HCT116 (cell line): ENCODE measurements at regions not wholly inside any gene's neighbourhood (a gene's known extent, or its start where the extent isn't known, plus 50 kb on each side); places are given as distances from the start of the nearest gene placed in this dataset.
"Not testable (repeated sequence)": the region's sequence is repeated elsewhere in the genome, so short reads cannot be mapped to it uniquely, and the experiment has no call there.

Source experiments
- ATAC-seq: fragments of 200-7000 bp; cut with Tn5 transposase; 2 replicates; pipeline ENCODE4 v1.9.1; 2020; ENCODE audit warnings: mild to moderate bottlenecking, moderate library complexity
- BruUV-seq: library from RNA; stranded (reverse); fragments of 400-500 nt; replicated peaks from 2 replicates; lab custom pipeline; 2021; lab: Mats Ljungman, UMichigan
- CTCF ChIA-PET: fragments of 300-600 bp; sonication (Branson Sonifier 250); formaldehyde crosslinking; loops from one replicate; lab custom pipeline; 2021; ENCODE audit warnings: antibody characterized with exemption; lab: Charles Lee
- POLR2A ChIA-PET: fragments of 300-600, 350-600 bp; sonication (Branson Sonifier 250); formaldehyde crosslinking; loops from one replicate; lab custom pipeline; 2021; ENCODE audit warnings: antibody characterized with exemption; lab: Charles Lee
- RAD21 ChIA-PET, 2 experiments: fragments of 300-600 bp; sonication (Branson Sonifier 250); formaldehyde crosslinking; loops; one replicate each; lab custom pipeline; 2023; ENCODE audit warnings: low total read pairs in 2 of 2; ENCODE audit not compliant: uncharacterized antibody in 2 of 2, unreplicated experiment in 2 of 2, low non-redundant PET in 1 of 2; lab: Charles Lee
- DNase-seq: peaks from one replicate; pipeline ENCODE4 v3.0.0-alpha.2; 2010; ENCODE audit warnings: low read depth, low spot score
- H2AFZ ChIP-seq: fragments of 200-600 bp; shearing (Covaris generic), sonication (generic); 2 replicates; pipeline ENCODE4 v1.6.1; 2017; ENCODE audit warnings: low read depth, mixed run types, mixed read lengths, antibody characterized with exemption, low read length; ENCODE audit not compliant: poor library complexity, severe bottlenecking
- H3K27ac ChIP-seq: 2 replicates; pipeline ENCODE4 v1.5.1; 2012; ENCODE audit warnings: low read depth, low read length
- H3K27me3 ChIP-seq: fragments of 200-600 bp; sonication (generic); 2 replicates; pipeline ENCODE4 v1.6.1; 2016; ENCODE audit warnings: mixed run types, low read length, mixed read lengths; ENCODE audit not compliant: insufficient read depth
- H3K36me3 ChIP-seq, 2 experiments: fragments of 200-500 bp in 1 of 2; fragments of 200-600 bp in 1 of 2; sonication (Bioruptor generic) in 1 of 2; sonication (generic) in 1 of 2; 2 replicates each; pipeline versions ENCODE4 v1.5.1 to v1.6.1; 2014 to 2016; ENCODE audit warnings: low read length in 2 of 2, inconsistent platforms in 1 of 2, mixed read lengths in 1 of 2, mixed run types in 1 of 2; ENCODE audit not compliant: insufficient read depth in 2 of 2, control insufficient read depth in 1 of 2
- H3K4me1 ChIP-seq, 2 experiments: fragments of 200-600 bp in 1 of 2; sonication (generic) in 1 of 2; 2 replicates each; pipeline versions ENCODE4 v1.5.1 to v1.6.1; 2012 to 2017; ENCODE audit warnings: low read length in 2 of 2, inconsistent platforms in 1 of 2, mild to moderate bottlenecking in 1 of 2, mixed read lengths in 1 of 2, mixed run types in 1 of 2, moderate library complexity in 1 of 2; ENCODE audit not compliant: insufficient read depth in 2 of 2, control insufficient read depth in 1 of 2
- H3K4me2 ChIP-seq: fragments of 200-600 bp; sonication (generic); 2 replicates; pipeline ENCODE4 v1.6.1; 2017; ENCODE audit warnings: mixed run types, low read length, mixed read lengths
- H3K4me3 ChIP-seq, 2 experiments: fragments of 200-600 bp in 1 of 2; sonication (generic) in 1 of 2; replicated peaks in 1 of 2; 2 replicates each; pipeline ENCODE4 v1.5.1; 2011 to 2016; ENCODE audit warnings: low read length in 2 of 2, control low read depth in 1 of 2, low read depth in 1 of 2, mild to moderate bottlenecking in 1 of 2, mixed read lengths in 1 of 2, mixed run types in 1 of 2
- H3K79me2 ChIP-seq: fragments of 200-600 bp; sonication (generic); 2 replicates; pipeline ENCODE4 v1.6.1; 2017; ENCODE audit warnings: mild to moderate bottlenecking, mixed run types, low read length, moderate library complexity, mixed read lengths; ENCODE audit not compliant: insufficient read depth
- H3K9ac ChIP-seq: fragments of 200-600 bp; sonication (generic); 2 replicates; pipeline ENCODE4 v1.6.1; 2016; ENCODE audit warnings: low read length, mixed read lengths
- H3K9me2 ChIP-seq: fragments of 200-600 bp; sonication (generic), shearing (Covaris generic); 2 replicates; pipeline ENCODE4 v1.6.1; 2017; ENCODE audit warnings: mixed run types, mild to moderate bottlenecking, moderate library complexity; ENCODE audit not compliant: insufficient read depth
- H3K9me3 ChIP-seq, 2 experiments: fragments of 200-500 bp in 1 of 2; fragments of 200-600 bp in 1 of 2; sonication (Bioruptor generic) in 1 of 2; sonication (generic) in 1 of 2; 2 replicates each; pipeline ENCODE4 v1.6.1; 2014 to 2017; ENCODE audit warnings: low read length in 2 of 2, mixed read lengths in 2 of 2, inconsistent platforms in 1 of 2, low read depth in 1 of 2, mild to moderate bottlenecking in 1 of 2, mixed run types in 1 of 2, moderate library complexity in 1 of 2; ENCODE audit not compliant: control insufficient read depth in 1 of 2, insufficient read depth in 1 of 2
- H4K20me1 ChIP-seq: fragments of 200-600 bp; sonication (generic), shearing (Covaris generic); 2 replicates; pipeline ENCODE4 v1.6.1; 2017; ENCODE audit warnings: mixed run types, mild to moderate bottlenecking, moderate library complexity; ENCODE audit not compliant: insufficient read depth
- ATF3 ChIP-seq: IDR thresholded peaks from 2 replicates; pipeline ENCODE4 v1.6.1; 2012
- CBX3 ChIP-seq: IDR thresholded peaks from 2 replicates; pipeline ENCODE4 v1.6.1; 2012; ENCODE audit warnings: low read depth
- CTCF ChIP-seq, 3 experiments: fragments of 200-600 bp in 1 of 3; sonication (generic) in 1 of 3; IDR thresholded peaks in 2 of 3; conservative IDR thresholded peaks in 1 of 3; 2 replicates each; pipeline ENCODE4 v1.5.1; 2012 to 2017; ENCODE audit warnings: low read depth in 2 of 3, low read length in 2 of 3, antibody characterized with exemption in 1 of 3, borderline replicate concordance in 1 of 3, control low read depth in 1 of 3, mild to moderate bottlenecking in 1 of 3, mixed read lengths in 1 of 3, mixed run types in 1 of 3, moderate library complexity in 1 of 3; ENCODE audit not compliant: insufficient read depth in 1 of 3
- ELF1 ChIP-seq: IDR thresholded peaks from 2 replicates; pipeline ENCODE4 v1.6.1; 2012; ENCODE audit warnings: low read depth, borderline replicate concordance
- EZH2phosphoT487 ChIP-seq: fragments of 200-600 bp; IDR thresholded peaks from 2 replicates; pipeline ENCODE4 v1.6.1; 2018; ENCODE audit warnings: antibody characterized with exemption, borderline replicate concordance
- FOSL1 ChIP-seq: IDR thresholded peaks from 2 replicates; pipeline ENCODE4 v1.6.1; 2012; ENCODE audit warnings: low read depth
- JUND ChIP-seq: IDR thresholded peaks from 2 replicates; pipeline ENCODE4 v1.6.1; 2012
- POLR2A ChIP-seq: IDR thresholded peaks from 2 replicates; pipeline ENCODE4 v1.7.0; 2011; ENCODE audit warnings: borderline replicate concordance; ENCODE audit not compliant: insufficient read depth, insufficient read length; ENCODE audit errors: extremely low read depth
- RAD21 ChIP-seq: IDR thresholded peaks from 2 replicates; pipeline ENCODE4 v1.6.1; 2012; ENCODE audit warnings: low read depth, mild to moderate bottlenecking
- REST ChIP-seq: IDR thresholded peaks from 2 replicates; pipeline ENCODE4 v1.6.1; 2012; ENCODE audit warnings: low read depth
- SP1 ChIP-seq: IDR thresholded peaks from 2 replicates; pipeline ENCODE4 v1.6.1; 2012; ENCODE audit warnings: low read depth
- SRF ChIP-seq: IDR thresholded peaks from 2 replicates; pipeline ENCODE4 v1.6.1; 2012; ENCODE audit warnings: low read depth
- TCF7L2 ChIP-seq: IDR thresholded peaks from 2 replicates; pipeline ENCODE4 v1.7.0; 2011; ENCODE audit warnings: borderline replicate concordance, inconsistent platforms; ENCODE audit not compliant: insufficient read depth, insufficient read length; ENCODE audit errors: extremely low read depth
- YY1 ChIP-seq: IDR thresholded peaks from 2 replicates; pipeline ENCODE4 v1.6.1; 2011; ENCODE audit warnings: low read length, low read depth, moderate library complexity, mild to moderate bottlenecking; ENCODE audit not compliant: insufficient replicate concordance; ENCODE audit errors: extremely low read depth
- ZFX ChIP-seq: fragments of 450-650 bp; IDR thresholded peaks from 2 replicates; pipeline ENCODE4 v1.6.1; 2017
- ZNF274 ChIP-seq: fragments of 200-500 bp; sonication (Bioruptor generic); IDR thresholded peaks from 2 replicates; pipeline ENCODE4 v1.6.1; 2014; ENCODE audit warnings: mild to moderate bottlenecking, low read depth, low read length, inconsistent platforms
- intact Hi-C: fragments of 100-400 bp; cut with micrococcal nuclease; formaldehyde crosslinking; loops from 2 replicates; pipeline ENCODE4 v1.10.0; 2022
- TF ChIP-seq, protein P1 (sequence below): IDR thresholded peaks from 2 replicates; pipeline ENCODE4 v1.6.1; 2012

DNA sequence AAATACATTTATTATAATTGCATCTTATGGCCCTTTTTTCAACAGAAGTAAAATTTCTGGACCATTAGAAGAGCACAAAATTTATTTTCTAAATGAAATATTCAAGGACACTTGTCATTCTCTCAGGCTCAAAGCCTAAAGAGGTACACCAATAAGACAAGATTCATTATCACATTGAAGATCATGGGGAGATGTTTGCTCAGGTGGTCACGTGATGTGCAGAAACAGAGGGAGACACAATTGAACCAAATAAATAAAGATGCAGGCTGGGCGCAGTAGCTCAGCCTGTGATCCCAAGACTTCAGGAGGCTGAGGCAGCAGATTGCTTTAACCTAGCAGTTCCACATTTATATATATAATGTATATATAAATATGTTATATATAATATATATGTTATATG lies 53.2 kb upstream of the TMEM254 start:
- ChIA-PET CTCF (no interaction called here), POLR2A (no interaction called here), RAD21 (no interaction called here)
- H3K9me2 ChIP-seq, result no peaks in the 10 kb centered on the region
- no peaks in the 10 kb centered on the region for H3K9me3 ChIP-seq
- H3K4me2 ChIP-seq, result no peak overlapping the region
- BruUV-seq, result no TSS peak
- H2AFZ ChIP-seq, result no peak overlapping the region
- H3K4me1 ChIP-seq, result no peaks in the 10 kb centered on the region
- H3K27ac ChIP-seq, result no peak overlapping the region
- no peaks in the 10 kb centered on the region for H3K79me2 ChIP-seq
- no peaks in the 10 kb centered on the region for H3K27me3 ChIP-seq
- intact Hi-C loops, result no loop called here
- no peak overlapping the region for H3K4me3 ChIP-seq
- DNase-seq (no peak), ATAC-seq (no peak)
- no peak overlapping the region for H3K9ac ChIP-seq
- H3K36me3 ChIP-seq, result no peaks in the 10 kb centered on the region
- TF ChIP-seq CTCF (IDR thresholded peaks at IDR 0.05 in 2 of 3, conservative IDR thresholded peaks at IDR 0.05 in 1 of 3; ENCODE audit: borderline replicate concordance in 1 of 3, insufficient read depth in 1 of 3, low read depth in 2 of 3, low read length in 2 of 3), result no peak
- TF ChIP-seq FOSL1, result no peak
- TF ChIP-seq ZFX, result no peak
- no peak for TF ChIP-seq YY1
- TF ChIP-seq REST, result no peak
- no peak for TF ChIP-seq ELF1
- no peak for TF ChIP-seq ZNF274
- no peak for TF ChIP-seq RAD21
- TF ChIP-seq, protein P1, sequence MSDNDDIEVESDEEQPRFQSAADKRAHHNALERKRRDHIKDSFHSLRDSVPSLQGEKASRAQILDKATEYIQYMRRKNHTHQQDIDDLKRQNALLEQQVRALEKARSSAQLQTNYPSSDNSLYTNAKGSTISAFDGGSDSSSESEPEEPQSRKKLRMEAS, result no peak
- TF ChIP-seq SP1, result no peak
- no peak for TF ChIP-seq EZH2phosphoT487
- no peak for TF ChIP-seq SRF
- no peak for TF ChIP-seq ATF3
- no peak for TF ChIP-seq POLR2A
- no peak for TF ChIP-seq TCF7L2
- TF ChIP-seq JUND, result no peak
- no peak for TF ChIP-seq CBX3
- H4K20me1 ChIP-seq, result no peaks in the 10 kb centered on the region

DNA sequence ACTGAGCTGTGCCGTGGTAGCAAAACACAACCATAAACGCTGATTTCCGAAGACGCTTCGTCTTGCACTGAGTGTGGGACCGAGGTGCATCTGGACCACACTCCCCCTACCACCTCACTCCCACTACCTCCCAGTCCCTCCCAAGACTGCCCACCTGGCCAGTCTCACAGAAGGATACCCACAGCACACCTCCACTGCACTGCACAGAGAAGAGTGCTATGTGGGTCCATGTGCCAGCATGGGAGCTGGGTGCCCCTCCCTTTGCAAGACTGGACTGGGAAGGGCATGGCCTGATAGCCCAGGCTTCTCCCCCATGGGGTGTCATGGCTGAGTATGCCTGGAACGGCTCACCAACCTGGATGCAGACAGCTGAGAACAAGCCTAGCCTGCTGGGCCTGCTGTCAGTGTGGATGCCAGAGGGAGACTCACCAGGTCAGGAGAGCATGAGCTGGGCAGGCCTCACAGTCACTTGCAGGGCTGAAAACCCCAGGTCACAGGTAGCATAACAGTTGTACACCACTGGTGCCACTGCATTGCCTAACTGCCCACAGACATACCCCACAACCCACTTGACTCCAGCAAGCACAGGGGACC lies 56.0 kb upstream of the TMEM254 start:
- ATAC-seq, H3K4me1 ChIP-seq, H3K4me3 ChIP-seq, H4K20me1 ChIP-seq, H3K9me2 ChIP-seq, H3K9me3 ChIP-seq, intact Hi-C loops, H2AFZ ChIP-seq, H3K79me2 ChIP-seq, H3K27ac ChIP-seq, H3K4me2 ChIP-seq, H3K27me3 ChIP-seq, H3K36me3 ChIP-seq, H3K9ac ChIP-seq, BruUV-seq, RAD21 ChIA-PET, DNase-seq, CTCF ChIA-PET: not testable (repeated sequence)
- POLR2A ChIA-PET, result interaction anchor here (0.6 kb wide), 1 partner anchor 37 kb away, joined by 5 read pairs; no protein-coding TSS in a partner anchor
